Activated CD4-positive, CD25-positive, alpha-beta regulatory T cell treated with anti-CD3 and anti-CD28 coated beads, Interleukin-2, amount 50 U/mL, for 16 hours (primary cell): ENCODE measurements at regions not wholly inside any gene's neighbourhood (a gene's known extent, or its start where the extent isn't known, plus 50 kb on each side); places are given as distances from the start of the nearest gene placed in this dataset.

ENCODE experiments used
- DNase-seq: peaks from one replicate; pipeline ENCODE4 v3.0.0-alpha.2; 2020; ENCODE audit warnings: low read depth, low spot score

DNA sequence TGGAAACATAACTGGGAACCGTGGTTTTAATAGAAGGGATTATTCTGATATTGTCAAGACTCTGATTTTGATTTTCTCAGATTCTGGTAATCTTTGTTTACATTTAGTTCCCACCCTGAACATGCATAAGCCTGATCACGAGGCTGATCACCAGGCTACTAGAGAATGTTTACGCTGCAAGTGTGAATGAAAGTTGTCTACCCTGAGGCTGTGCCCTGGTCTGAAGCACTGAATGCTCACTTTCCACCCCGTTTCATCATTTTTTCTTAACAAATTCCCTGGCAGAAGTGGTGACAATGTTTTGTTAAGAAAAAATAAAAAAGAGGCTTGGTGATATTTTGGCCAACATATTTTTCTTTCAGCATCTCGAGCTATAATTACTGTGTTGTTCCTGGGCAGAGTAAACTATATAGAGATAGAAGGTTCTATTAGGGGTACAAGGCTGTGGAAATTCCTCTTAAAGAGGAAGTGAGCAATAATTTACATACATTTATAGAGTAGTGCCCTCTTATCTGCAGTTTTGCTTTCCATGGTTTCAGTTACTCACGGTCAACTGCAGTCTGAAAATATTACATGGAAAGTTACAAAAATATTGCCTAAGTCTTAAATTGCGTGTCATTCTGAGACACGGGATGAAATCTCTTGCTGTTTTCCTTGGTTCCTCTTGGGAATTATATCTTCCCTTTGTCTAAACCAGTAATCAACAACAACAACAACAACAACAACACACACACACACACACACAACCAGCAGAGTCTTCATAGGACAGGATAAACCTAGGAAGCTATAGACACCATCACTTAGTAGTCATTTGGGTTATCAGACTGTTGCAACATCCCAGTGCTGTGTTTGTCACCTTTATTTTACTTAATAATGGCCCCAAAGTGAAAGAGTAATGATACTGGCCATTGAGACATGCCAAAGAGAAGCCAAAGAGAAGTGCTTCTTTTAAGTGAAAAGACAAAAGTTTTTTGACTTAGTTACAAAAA, 566.6 kb upstream of the CITED2 start:
- no peak for DNase-seq

DNA sequence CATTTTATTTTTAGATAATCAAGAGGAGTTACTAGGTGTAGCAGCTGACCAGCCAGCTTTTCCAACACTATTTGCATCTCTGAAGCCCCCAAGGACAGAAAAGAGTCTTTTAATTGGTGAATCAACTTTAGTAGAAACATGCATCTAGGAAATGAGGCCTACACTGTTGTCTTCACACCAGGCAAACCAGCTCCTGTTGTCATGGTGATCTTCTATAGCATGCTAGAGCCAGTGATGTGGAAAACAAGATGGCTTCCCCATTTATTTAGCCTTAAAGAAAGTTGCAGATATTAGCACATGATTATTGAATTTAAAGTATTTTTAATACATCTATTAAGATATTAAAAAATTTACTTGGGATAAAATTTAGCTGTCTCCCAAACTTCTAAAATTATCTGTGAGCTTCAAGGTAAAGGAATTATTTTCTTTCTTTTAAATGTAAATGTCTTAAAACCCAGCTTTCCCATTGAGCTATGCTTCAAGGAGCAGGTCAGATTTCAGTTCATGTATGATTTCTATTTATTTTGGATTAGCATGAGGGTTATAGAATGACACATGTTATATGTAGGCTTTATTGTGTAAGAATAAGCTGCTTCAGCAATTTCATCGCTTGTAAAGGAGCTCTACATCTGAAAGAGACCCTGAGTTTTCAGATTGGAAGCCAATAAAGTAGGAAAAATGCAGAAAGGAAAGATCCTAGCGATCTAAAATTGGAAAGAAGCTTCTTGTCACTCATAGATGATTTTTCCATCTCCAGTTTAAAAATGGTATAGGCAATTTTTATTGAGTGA, 564.9 kb upstream of the CITED2 start:
- no peak for DNase-seq

DNA sequence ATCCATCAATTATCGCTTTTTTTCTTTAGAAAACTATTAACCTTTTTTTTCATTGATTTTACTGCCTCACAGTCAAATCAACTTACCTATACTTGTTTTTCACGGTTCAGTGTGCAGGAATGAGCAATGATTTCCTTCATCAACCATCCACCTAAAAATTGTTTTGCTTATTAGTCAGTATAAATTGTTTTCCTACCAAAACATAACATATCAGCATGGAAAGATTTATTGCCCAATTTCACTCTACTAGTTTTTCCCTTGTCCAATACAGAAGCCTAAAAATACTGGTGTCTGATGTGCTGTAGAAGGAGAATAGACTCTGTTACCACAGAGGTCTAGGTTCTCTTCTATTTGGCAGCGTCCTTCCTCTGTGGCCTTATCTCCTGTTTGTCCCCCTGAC, 558.2 kb upstream of the CITED2 start:
- no peak for DNase-seq

DNA sequence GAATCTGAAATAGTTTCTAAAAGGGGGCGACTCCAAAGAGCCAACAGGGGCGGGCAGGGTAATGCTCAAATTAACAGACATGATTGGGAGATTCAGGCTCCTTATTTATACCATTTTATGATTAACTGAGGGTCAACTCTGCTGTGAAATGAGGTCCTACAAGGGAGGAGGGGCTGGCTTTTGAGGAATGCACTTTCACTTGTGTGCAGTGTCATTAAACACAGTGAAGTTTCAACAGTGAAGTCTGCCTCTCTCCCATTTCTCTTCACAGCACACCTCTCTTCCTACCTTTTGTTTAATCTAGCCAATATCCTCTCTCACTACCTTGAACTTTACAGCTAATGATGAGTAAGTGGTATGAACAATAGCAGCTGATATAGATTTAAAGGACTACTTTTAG, 557.3 kb upstream of the CITED2 start:
- no peak for DNase-seq

DNA sequence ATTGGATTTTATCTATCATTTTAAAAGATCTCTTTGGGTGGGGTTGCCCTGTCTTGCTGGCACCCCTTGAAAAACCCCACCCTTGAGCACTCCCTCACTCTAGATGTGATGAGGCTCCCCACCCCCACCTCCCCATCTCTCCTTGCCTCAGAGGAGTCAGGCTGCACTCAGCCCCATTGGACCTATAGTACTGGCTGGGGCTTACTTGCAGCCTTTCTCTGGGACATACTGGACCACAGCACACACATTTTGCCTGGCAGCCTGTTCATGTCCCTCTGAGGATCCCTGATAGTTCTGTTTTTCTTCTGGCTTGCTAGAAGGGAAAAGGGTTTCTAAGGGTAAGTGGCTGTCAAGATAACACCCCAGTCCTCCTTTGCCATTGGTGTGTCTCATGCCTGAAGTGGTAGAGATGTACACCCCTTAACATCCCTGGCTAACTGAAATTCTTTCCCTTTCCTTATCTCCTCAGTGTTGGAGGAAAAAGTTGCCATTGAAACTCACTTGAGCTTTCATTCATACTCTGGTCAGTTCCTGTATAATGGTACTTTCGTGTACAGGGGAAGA, 553.4 kb upstream of the CITED2 start:
- no peak for DNase-seq

DNA sequence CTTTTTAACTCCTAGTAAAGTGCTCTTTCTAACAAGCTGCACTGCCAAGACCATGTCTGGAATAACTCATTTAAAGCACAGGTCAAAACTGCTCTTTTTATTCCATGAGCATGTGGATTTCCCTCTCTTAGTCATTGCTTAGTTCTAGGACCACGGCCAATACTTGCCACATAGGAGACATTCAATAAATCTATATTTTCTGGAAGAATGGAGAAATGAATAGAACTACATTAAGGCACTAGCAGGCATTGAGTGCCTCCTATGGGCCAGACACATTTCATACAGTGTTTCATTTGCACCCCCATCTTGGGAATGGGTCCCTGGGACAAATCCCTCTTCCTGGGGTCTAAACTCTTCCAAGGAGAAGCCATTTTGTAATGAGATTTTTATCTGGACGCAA, 552.8 kb upstream of the CITED2 start:
- DNase-seq, result no peak

DNA sequence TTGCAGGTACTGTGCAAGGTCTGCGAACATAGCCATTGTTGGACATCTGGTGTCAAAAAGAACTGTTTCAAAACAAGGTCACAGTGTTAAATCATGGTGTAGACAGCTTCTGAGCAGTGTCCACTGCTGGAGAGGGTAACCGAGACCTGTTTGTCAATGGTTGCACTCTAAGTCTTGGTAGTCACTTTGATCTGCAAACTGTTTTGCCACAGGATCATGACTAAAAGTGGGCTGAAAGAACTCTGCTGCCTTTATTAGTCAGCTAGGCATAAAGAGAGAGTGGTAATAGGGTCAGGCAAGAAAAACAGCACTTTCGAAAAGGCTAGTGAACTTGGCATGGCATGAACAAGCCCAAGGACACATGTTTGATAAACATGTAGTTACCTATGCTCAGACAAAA, 552.3 kb upstream of the CITED2 start:
- no peak for DNase-seq

DNA sequence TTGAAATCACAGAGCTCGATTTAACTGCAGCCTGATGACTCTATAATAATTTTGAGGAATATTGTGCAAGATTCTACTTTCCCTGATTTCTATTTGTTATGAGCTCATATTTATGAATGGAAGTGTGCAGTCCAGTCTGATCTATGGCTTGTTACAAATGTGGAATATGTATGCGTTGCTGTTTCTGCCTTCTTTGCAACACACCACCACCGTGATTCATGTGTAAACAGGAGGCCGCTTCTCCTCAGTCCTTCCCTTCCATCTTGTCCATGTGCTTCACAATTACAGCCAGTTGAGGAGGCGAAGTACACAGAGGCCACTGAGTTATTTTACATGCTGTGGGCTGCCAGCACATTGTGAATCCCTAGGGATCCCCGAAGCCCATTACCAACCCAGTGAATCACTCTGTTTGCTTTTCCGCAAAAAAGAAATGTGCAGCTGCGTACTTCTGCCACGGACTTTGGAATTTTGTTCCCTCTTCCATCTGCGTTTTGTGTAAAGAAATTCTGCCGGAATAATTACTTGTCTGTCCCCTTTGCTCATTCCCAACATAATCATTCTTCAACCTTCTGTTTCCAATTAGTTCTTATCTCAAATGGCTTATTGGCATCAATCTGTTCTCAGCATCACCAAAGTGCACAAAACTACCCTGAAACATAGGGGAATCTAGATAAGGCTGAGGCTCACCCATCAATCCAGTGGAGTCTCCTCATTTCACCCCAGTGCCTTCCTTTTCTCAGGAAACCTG, 551.6 kb upstream of the CITED2 start:
- no peak for DNase-seq

DNA sequence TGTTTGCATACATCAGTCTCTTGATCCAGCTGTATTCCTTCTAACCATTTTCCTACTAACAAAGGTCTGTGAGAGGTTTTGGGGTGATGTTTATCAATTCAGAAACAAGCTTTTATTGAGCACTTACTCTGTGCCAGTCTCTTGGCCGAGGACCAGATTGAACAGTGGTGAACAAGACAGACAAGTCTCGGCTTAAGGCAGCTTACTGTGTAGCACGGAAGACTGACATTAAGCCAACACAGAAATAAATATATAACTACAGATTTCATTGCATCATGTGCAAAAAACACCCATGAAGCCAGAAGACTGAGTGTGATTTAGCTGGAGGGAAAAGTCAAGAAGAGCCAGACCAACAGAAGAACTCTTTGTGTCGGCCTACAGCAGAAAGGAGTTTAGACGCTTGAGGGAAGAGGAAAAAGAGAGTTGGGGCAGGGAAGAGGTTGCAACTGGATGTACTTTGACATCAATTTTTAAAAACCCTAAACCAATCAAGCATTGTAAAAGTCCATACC, 549.6 kb upstream of the CITED2 start:
- no peak for DNase-seq

DNA sequence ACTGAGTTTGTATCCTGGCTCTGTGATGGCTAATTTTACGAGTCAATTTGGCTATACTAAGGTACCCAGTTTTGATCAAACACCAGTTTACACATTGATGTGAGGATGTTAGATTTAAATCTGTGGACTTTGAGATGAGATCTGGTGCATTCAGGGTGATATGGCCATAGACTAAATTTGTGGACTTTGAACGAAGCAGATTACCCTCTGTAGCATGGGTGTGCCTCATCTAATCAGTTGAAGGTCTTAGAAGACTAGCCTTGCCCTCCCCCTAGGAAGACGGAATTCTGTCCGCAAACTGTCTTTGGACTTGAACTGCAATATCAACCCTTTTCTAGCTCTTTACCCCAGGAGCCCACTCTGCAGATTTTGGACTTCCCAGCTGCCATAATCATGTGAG, 547.8 kb upstream of the CITED2 start:
- DNase-seq, result no peak

DNA sequence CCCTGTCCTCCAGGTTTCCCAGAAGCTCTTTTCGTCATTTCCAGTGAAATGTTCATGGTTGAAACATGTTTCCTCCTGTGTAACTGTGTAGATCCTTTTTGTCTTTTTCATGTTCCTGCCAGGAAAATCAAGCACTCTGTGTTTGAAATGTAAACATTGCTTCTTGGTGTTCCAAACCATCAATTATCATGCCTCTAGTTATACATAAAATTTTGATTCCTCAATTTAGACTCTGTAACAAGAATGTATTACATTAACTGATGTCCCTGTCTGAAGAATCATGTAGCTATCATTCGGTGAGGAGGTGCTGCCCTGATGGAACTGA, 546.3 kb upstream of the CITED2 start:
- no peak for DNase-seq

DNA sequence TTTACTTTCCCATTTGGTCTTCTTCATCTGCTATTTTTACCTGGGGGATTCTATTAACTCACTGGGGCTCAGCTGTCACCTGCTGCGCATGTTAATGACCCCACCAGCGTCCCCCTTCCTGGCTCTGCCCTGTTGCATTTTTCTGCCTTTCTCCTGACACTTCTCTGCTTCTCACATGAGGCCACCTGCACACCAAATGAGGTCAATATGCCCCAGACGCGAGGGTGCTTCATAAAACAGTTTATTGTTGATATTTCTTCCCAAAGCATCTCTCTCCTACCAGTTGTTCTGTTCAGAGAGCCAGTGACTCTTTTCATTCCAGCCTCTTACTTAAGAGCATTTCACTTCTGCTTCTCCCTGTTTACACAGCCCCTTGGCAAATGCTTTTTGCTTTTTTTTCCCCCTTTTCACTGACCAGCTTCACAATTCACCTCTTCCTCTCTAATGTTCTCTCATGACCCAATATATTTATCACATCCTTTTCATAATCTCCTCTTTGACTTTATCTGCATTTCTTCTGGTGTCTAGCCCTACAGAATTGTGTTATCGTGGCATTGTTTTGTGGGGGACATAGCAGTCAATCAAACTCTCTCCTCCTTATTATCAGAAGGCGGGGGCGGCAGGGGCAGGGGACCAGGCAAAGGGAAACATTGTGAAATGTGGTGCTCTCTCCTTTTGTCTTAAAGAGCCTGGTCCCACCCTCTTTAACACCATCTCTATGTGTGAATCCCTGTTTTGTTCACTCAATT, 545.8 kb upstream of the CITED2 start:
- DNase-seq, result no peak

DNA sequence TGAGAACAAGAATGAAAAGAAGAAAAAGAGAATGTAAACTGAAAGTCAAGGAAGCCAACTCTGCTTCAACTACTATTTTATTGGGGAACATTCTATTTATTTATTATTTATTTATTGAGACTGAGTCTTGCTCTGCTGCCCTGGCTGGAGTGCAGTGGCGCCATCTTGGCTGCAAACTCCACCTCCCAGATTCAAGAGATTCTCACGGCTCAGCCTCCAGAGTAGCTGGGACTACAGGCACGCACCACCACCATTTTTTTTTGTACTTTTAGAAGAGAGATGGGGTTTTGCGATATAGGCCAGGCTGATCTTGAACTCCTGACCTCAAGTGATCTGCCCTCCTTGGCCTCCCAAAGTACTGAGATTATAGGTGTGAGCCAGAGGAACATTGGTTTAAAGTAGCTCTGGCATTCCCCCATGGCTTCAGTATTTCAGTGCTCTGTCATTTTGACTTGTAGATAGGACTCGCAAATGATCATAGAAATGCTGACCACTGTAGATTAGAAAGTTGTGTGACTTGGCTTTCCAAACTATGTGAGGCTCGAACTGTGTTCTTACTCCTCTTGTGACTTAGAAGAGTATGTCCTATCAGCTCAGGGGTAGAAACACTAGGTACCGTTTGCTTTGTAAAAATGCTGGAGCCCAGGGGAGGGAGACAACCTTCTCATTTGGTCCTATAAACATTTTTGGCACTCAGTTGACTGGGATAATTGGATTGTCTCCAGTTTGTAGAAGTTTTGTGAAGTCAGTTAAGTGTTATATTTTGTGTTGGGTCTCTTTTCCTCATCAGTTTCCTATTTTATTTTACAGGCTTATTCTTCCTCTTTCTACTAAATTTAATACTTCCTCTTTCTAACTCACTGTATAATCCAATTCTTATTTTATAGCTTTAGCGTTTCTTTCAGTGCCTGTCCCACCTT, 544.9 kb upstream of the CITED2 start:
- DNase-seq, result no peak

DNA sequence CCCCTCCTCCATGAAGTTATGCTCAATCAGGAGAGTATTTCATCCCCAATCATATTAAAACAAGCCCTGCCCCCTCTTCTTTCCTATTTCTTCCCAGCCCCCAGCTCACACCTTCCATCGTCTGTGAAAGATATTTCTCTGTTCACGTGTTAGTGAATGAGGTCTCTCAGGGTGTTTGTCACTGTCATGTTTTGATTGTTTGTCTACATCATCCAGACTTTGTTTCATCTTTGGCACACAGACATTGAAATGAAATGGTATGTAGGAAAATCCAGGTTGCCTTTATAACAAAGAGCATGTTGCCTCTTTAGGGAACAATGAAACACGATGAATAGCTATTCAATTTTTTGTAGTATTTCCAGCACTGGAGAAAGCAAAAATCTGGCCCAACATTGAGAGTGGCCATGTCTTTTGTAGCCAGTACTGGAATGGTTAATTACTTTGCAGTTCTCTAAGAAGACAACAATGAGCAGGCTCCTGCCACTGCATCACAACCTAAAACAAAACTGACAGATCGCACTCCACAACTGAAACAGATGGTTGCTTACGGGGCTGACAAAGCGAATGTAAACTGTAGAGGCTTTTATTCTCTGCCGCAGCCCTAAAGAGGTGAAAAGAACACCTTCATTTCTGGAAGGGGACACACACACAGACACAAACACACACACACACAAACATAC, 543.6 kb upstream of the CITED2 start:
- no peak for DNase-seq

DNA sequence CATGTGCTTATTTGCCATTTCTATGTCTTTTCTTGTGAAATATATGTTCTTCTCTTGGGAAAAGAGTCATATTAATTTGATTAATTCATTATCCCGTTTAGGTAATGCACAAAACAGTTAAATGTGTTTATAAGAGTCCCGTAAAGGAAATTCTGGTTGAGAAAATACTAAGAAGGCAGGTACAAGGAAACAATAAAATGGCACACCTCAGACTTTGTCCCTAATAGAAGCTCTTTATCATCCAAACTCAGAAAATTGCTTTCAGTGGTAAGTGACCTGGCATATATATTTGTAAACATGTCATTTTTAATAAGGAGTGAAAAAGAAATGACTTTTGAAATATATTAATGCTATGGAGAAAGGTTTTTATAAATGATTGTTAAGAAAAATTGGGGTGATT, 540.5 kb upstream of the CITED2 start:
- DNase-seq, result no peak

DNA sequence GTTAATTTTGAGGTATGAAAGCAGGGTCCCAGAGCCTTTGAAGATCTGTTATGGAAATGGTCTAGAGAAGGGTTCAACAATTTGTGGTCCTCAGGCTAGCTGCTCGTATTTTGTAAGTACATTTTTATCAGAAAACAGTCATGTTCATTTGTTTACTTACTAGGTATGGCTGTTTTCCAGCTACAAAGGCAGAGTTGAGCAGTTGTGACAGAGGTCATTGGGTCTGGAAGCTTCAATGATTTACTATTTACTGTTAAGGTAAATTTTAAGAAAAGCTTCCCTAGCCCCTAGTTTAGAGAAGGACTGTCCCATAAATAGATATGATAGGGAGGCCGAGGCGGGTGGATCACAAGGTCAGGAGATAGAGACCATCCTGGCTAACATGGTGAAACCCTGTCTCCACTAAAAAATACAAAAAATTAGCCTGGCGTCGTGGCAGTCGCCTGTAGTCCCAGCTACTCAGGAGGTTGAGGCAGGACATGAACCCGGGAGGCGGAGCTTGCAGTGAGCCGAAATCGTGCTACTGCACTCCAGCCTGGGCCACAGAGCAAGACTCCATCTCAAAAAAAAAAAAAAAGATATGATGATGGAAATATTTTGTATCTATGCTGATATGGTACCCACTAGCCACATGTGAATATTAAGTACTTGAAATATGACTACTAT, 538.4 kb upstream of the CITED2 start:
- DNase-seq, result no peak

DNA sequence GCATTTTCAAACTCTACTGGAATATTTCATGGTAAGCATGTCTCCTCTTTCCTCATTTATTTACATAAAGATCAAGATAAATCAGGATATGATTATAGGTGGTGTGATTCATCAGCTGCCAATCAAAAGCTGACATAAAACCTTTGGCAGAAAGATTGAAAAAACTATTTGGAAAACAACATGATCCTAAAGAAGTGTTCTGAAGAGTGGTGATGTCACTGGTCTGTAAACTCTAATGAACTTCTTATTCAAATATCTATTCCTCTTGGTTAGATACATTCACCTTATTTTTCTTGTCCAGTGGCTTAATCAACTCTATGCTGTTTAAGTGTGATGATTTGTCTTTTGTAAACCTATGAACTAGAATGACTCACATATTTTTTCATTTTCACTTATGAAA, 535.5 kb upstream of the CITED2 start:
- DNase-seq, result no peak

DNA sequence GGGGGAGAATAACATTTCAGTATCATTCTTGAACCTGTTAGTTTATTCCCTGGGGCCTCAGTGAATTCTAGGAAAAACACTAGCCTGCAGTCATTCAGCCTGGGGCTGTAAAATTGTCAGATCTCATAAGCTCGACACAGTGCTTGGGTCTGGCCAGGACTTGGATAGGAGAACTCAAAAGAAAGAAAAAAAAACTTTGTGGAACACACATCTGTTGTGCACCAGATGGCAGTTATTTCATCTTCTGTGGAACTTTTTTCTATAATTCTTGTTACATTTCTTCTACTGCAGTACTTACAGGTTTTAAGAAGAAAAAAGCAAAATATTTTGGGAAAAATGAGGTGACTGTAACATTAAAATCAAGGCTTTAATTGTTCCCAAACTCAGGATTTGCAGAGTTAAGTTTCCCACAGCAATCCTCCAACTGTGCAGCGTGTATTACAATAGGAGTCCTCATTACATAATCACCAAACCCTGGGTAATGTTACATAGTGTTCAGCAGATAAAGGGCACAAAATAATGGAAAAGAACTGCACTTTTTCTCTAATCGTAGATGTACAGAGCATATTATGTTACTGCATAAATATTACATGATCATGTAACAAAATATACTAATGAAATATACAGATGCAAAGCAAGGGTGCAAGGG, 531.1 kb upstream of the CITED2 start:
- DNase-seq, result no peak
